HCT116 (cell line): ENCODE measurements at regions not wholly inside any gene's neighbourhood (a gene's known extent, or its start where the extent isn't known, plus 50 kb on each side); places are given as distances from the start of the nearest gene placed in this dataset.

Experiments used
- ATAC-seq: fragments of 200-7000 bp; cut with Tn5 transposase; 2 replicates; pipeline ENCODE4 v1.9.1; 2020; ENCODE audit warnings: mild to moderate bottlenecking, moderate library complexity
- BruUV-seq: library from RNA; stranded (reverse); fragments of 400-500 nt; replicated peaks from 2 replicates; lab custom pipeline; 2021; lab: Mats Ljungman, UMichigan
- CTCF ChIA-PET: fragments of 300-600 bp; sonication (Branson Sonifier 250); formaldehyde crosslinking; loops from one replicate; lab custom pipeline; 2021; ENCODE audit warnings: antibody characterized with exemption; lab: Charles Lee
- POLR2A ChIA-PET: fragments of 300-600, 350-600 bp; sonication (Branson Sonifier 250); formaldehyde crosslinking; loops from one replicate; lab custom pipeline; 2021; ENCODE audit warnings: antibody characterized with exemption; lab: Charles Lee
- RAD21 ChIA-PET, 2 experiments: fragments of 300-600 bp; sonication (Branson Sonifier 250); formaldehyde crosslinking; loops; one replicate each; lab custom pipeline; 2023; ENCODE audit warnings: low total read pairs in 2 of 2; ENCODE audit not compliant: uncharacterized antibody in 2 of 2, unreplicated experiment in 2 of 2, low non-redundant PET in 1 of 2; lab: Charles Lee
- DNase-seq: peaks from one replicate; pipeline ENCODE4 v3.0.0-alpha.2; 2010; ENCODE audit warnings: low read depth, low spot score
- H2AFZ ChIP-seq: fragments of 200-600 bp; shearing (Covaris generic), sonication (generic); 2 replicates; pipeline ENCODE4 v1.6.1; 2017; ENCODE audit warnings: low read depth, mixed run types, mixed read lengths, antibody characterized with exemption, low read length; ENCODE audit not compliant: poor library complexity, severe bottlenecking
- H3K27ac ChIP-seq: 2 replicates; pipeline ENCODE4 v1.5.1; 2012; ENCODE audit warnings: low read depth, low read length
- H3K27me3 ChIP-seq: fragments of 200-600 bp; sonication (generic); 2 replicates; pipeline ENCODE4 v1.6.1; 2016; ENCODE audit warnings: mixed run types, low read length, mixed read lengths; ENCODE audit not compliant: insufficient read depth
- H3K36me3 ChIP-seq, 2 experiments: fragments of 200-500 bp in 1 of 2; fragments of 200-600 bp in 1 of 2; sonication (Bioruptor generic) in 1 of 2; sonication (generic) in 1 of 2; 2 replicates each; pipeline versions ENCODE4 v1.5.1 to v1.6.1; 2014 to 2016; ENCODE audit warnings: low read length in 2 of 2, inconsistent platforms in 1 of 2, mixed read lengths in 1 of 2, mixed run types in 1 of 2; ENCODE audit not compliant: insufficient read depth in 2 of 2, control insufficient read depth in 1 of 2
- H3K4me1 ChIP-seq, 2 experiments: fragments of 200-600 bp in 1 of 2; sonication (generic) in 1 of 2; 2 replicates each; pipeline versions ENCODE4 v1.5.1 to v1.6.1; 2012 to 2017; ENCODE audit warnings: low read length in 2 of 2, inconsistent platforms in 1 of 2, mild to moderate bottlenecking in 1 of 2, mixed read lengths in 1 of 2, mixed run types in 1 of 2, moderate library complexity in 1 of 2; ENCODE audit not compliant: insufficient read depth in 2 of 2, control insufficient read depth in 1 of 2
- H3K4me2 ChIP-seq: fragments of 200-600 bp; sonication (generic); 2 replicates; pipeline ENCODE4 v1.6.1; 2017; ENCODE audit warnings: mixed run types, low read length, mixed read lengths
- H3K4me3 ChIP-seq, 2 experiments: fragments of 200-600 bp in 1 of 2; sonication (generic) in 1 of 2; replicated peaks in 1 of 2; 2 replicates each; pipeline ENCODE4 v1.5.1; 2011 to 2016; ENCODE audit warnings: low read length in 2 of 2, control low read depth in 1 of 2, low read depth in 1 of 2, mild to moderate bottlenecking in 1 of 2, mixed read lengths in 1 of 2, mixed run types in 1 of 2
- H3K79me2 ChIP-seq: fragments of 200-600 bp; sonication (generic); 2 replicates; pipeline ENCODE4 v1.6.1; 2017; ENCODE audit warnings: mild to moderate bottlenecking, mixed run types, low read length, moderate library complexity, mixed read lengths; ENCODE audit not compliant: insufficient read depth
- H3K9ac ChIP-seq: fragments of 200-600 bp; sonication (generic); 2 replicates; pipeline ENCODE4 v1.6.1; 2016; ENCODE audit warnings: low read length, mixed read lengths
- H3K9me2 ChIP-seq: fragments of 200-600 bp; sonication (generic), shearing (Covaris generic); 2 replicates; pipeline ENCODE4 v1.6.1; 2017; ENCODE audit warnings: mixed run types, mild to moderate bottlenecking, moderate library complexity; ENCODE audit not compliant: insufficient read depth
- H3K9me3 ChIP-seq, 2 experiments: fragments of 200-500 bp in 1 of 2; fragments of 200-600 bp in 1 of 2; sonication (Bioruptor generic) in 1 of 2; sonication (generic) in 1 of 2; 2 replicates each; pipeline ENCODE4 v1.6.1; 2014 to 2017; ENCODE audit warnings: low read length in 2 of 2, mixed read lengths in 2 of 2, inconsistent platforms in 1 of 2, low read depth in 1 of 2, mild to moderate bottlenecking in 1 of 2, mixed run types in 1 of 2, moderate library complexity in 1 of 2; ENCODE audit not compliant: control insufficient read depth in 1 of 2, insufficient read depth in 1 of 2
- H4K20me1 ChIP-seq: fragments of 200-600 bp; sonication (generic), shearing (Covaris generic); 2 replicates; pipeline ENCODE4 v1.6.1; 2017; ENCODE audit warnings: mixed run types, mild to moderate bottlenecking, moderate library complexity; ENCODE audit not compliant: insufficient read depth
- POLR2A ChIP-seq: IDR thresholded peaks from 2 replicates; pipeline ENCODE4 v1.7.0; 2011; ENCODE audit warnings: borderline replicate concordance; ENCODE audit not compliant: insufficient read depth, insufficient read length; ENCODE audit errors: extremely low read depth
- POLR2AphosphoS5 ChIP-seq: IDR thresholded peaks from 2 replicates; pipeline ENCODE4 v1.6.1; 2011; ENCODE audit warnings: mild to moderate bottlenecking, low read depth, low read length, moderate library complexity
- SIN3A ChIP-seq: IDR thresholded peaks from 2 replicates; pipeline ENCODE4 v1.6.1; 2012; ENCODE audit warnings: low read depth
- intact Hi-C: fragments of 100-400 bp; cut with micrococcal nuclease; formaldehyde crosslinking; loops from 2 replicates; pipeline ENCODE4 v1.10.0; 2022
- TF ChIP-seq, protein P1 (sequence below): IDR thresholded peaks from 2 replicates; pipeline ENCODE4 v1.6.1; 2012; ENCODE audit warnings: low read depth
- TF ChIP-seq, protein P2 (sequence below): IDR thresholded peaks from 2 replicates; pipeline ENCODE4 v1.6.1; 2012
- TF ChIP-seq, protein P3 (sequence below): IDR thresholded peaks from 2 replicates; pipeline ENCODE4 v1.6.1; 2011; ENCODE audit warnings: mild to moderate bottlenecking, low read length, moderate library complexity; ENCODE audit not compliant: insufficient replicate concordance; ENCODE audit errors: extremely low read depth
- TF ChIP-seq, protein P4 (sequence below): IDR thresholded peaks from 2 replicates; pipeline ENCODE4 v1.6.1; 2012

DNA sequence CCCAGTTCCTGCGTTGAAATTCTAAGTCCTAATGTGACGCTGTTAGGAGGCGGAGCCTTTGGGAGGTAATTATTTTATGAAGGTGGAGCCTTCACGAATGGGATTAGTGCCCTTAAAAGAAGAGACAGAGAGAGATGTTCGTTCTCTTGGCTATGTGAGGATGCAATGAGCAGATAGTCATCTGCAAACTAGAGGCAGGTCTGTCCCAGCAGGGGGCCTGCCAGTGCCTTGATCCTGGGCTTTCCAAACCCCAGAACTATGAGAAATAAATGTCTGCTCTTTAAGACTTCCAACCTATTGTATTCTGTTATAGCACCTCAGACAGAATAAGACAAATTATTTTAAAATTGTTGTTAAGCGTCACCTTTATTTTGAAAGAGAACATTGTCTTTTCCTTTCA is 123.1 kb upstream of the KCNJ6 start:
- BruUV-seq = no TSS peak
- no peak for DNase-seq
- CTCF ChIA-PET = no interaction called here

More for the DNA sequence above, 123.1 kb upstream of the KCNJ6 start:
- TF ChIP-seq, protein P1, sequence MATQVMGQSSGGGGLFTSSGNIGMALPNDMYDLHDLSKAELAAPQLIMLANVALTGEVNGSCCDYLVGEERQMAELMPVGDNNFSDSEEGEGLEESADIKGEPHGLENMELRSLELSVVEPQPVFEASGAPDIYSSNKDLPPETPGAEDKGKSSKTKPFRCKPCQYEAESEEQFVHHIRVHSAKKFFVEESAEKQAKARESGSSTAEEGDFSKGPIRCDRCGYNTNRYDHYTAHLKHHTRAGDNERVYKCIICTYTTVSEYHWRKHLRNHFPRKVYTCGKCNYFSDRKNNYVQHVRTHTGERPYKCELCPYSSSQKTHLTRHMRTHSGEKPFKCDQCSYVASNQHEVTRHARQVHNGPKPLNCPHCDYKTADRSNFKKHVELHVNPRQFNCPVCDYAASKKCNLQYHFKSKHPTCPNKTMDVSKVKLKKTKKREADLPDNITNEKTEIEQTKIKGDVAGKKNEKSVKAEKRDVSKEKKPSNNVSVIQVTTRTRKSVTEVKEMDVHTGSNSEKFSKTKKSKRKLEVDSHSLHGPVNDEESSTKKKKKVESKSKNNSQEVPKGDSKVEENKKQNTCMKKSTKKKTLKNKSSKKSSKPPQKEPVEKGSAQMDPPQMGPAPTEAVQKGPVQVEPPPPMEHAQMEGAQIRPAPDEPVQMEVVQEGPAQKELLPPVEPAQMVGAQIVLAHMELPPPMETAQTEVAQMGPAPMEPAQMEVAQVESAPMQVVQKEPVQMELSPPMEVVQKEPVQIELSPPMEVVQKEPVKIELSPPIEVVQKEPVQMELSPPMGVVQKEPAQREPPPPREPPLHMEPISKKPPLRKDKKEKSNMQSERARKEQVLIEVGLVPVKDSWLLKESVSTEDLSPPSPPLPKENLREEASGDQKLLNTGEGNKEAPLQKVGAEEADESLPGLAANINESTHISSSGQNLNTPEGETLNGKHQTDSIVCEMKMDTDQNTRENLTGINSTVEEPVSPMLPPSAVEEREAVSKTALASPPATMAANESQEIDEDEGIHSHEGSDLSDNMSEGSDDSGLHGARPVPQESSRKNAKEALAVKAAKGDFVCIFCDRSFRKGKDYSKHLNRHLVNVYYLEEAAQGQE = no peak
- no peak for TF ChIP-seq POLR2AphosphoS5
- TF ChIP-seq SIN3A = no peak
- TF ChIP-seq, protein P2, sequence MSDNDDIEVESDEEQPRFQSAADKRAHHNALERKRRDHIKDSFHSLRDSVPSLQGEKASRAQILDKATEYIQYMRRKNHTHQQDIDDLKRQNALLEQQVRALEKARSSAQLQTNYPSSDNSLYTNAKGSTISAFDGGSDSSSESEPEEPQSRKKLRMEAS = no peak
- TF ChIP-seq, protein P3, sequence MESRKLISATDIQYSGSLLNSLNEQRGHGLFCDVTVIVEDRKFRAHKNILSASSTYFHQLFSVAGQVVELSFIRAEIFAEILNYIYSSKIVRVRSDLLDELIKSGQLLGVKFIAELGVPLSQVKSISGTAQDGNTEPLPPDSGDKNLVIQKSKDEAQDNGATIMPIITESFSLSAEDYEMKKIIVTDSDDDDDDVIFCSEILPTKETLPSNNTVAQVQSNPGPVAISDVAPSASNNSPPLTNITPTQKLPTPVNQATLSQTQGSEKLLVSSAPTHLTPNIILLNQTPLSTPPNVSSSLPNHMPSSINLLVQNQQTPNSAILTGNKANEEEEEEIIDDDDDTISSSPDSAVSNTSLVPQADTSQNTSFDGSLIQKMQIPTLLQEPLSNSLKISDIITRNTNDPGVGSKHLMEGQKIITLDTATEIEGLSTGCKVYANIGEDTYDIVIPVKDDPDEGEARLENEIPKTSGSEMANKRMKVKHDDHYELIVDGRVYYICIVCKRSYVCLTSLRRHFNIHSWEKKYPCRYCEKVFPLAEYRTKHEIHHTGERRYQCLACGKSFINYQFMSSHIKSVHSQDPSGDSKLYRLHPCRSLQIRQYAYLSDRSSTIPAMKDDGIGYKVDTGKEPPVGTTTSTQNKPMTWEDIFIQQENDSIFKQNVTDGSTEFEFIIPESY = no peak
- TF ChIP-seq, protein P4, sequence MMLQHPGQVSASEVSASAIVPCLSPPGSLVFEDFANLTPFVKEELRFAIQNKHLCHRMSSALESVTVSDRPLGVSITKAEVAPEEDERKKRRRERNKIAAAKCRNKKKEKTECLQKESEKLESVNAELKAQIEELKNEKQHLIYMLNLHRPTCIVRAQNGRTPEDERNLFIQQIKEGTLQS = no peak
- no peak for TF ChIP-seq POLR2A
- Histone ChIP-seq H4K20me1 (no peaks in the 10 kb centered on the region), H3K27me3 (no peaks in the 10 kb centered on the region), H3K9me3 (peaks cover 0 to 9% of the 10 kb centered on the region in 2 experiments; a peak in 2 of 4 replicates), H3K4me1 (no peaks in the 10 kb centered on the region), H3K36me3 (no peaks in the 10 kb centered on the region), H3K27ac (no peak overlapping the region), H3K79me2 (no peaks in the 10 kb centered on the region), H3K9ac (no peak overlapping the region), H3K9me2 (no peaks in the 10 kb centered on the region), H2AFZ (no peak overlapping the region), H3K4me2 (no peak overlapping the region), H3K4me3 (no peak overlapping the region)
- intact Hi-C loops = no loop called here
- ATAC-seq = no peak
- POLR2A ChIA-PET = no interaction called here
- RAD21 ChIA-PET = no interaction called here
